ENCODE measurements at regions not wholly inside any gene's neighbourhood (a gene's known extent, or its start where the extent isn't known, plus 50 kb on each side); places are given as distances from the start of the nearest gene placed in this dataset.
"Not testable (repeated sequence)": the region's sequence is repeated elsewhere in the genome, so short reads cannot be mapped to it uniquely, and the experiment has no call there.

- DNase-seq (no peak), ATAC-seq (replicated peaks in 1 of 4) (no peak)
- Mint-ChIP-seq H3K27me3 (peaks cover 0 to 7% of the 10 kb centered on the region in 2 donors), H3K9me3 (no peaks in the 10 kb centered on the region), H3K36me3 (no peaks in the 10 kb centered on the region), H3K27ac (no peak overlapping the region), H3K4me1 (no peaks in the 10 kb centered on the region), H3K4me3 (no peak overlapping the region)
- no peak overlapping the region for H3K4me3 ChIP-seq (ENCODE audit: control insufficient read depth in 1 of 2, extremely low read depth in 1 of 2, low read length in 1 of 2)
- WGBS (ENCODE audit: insufficient coverage), result no CpG with 5 or more reads among the region's 1 CpG
- H3K9me3 ChIP-seq, result no peaks in the 10 kb centered on the region
- H3K36me3 ChIP-seq (ENCODE audit: control insufficient read depth in 2 of 2, extremely low read depth in 1 of 2, insufficient read depth in 1 of 2, low read length in 1 of 2), result no peaks in the 10 kb centered on the region
- POLR2A ChIA-PET, result no interaction called here
- H3K27me3 ChIP-seq (replicated peaks in 1 of 2; ENCODE audit: control insufficient read depth in 2 of 2, extremely low read depth in 1 of 2, insufficient read depth in 2 of 2, low read length in 1 of 2), result no peaks in the 10 kb centered on the region
- no peak overlapping the region for H3K27ac ChIP-seq (ENCODE audit: low read length)
- CTCF ChIA-PET, result no interaction called here
- no peaks in the 10 kb centered on the region for H3K4me1 ChIP-seq (ENCODE audit: control insufficient read depth in 1 of 2, extremely low read depth in 1 of 2, insufficient read depth in 2 of 2, low read length in 2 of 2)
These were observed 58.4 kb upstream of the VCAM1 start for GRCh38 chr1:100661176-100661575.

- CTCF ChIA-PET; DNase-seq; H3K27me3 ChIP-seq (replicated peaks in 1 of 2; ENCODE audit: control insufficient read depth in 2 of 2, extremely low read depth in 1 of 2, insufficient read depth in 2 of 2, low read length in 1 of 2); ATAC-seq (replicated peaks in 1 of 4); H3K4me1 ChIP-seq (ENCODE audit: control insufficient read depth in 1 of 2, extremely low read depth in 1 of 2, insufficient read depth in 2 of 2, low read length in 2 of 2); H3K4me1 Mint-ChIP-seq; POLR2A ChIA-PET; H3K9me3 ChIP-seq; H3K9me3 Mint-ChIP-seq; H3K4me3 Mint-ChIP-seq; H3K27ac Mint-ChIP-seq; H3K36me3 ChIP-seq (ENCODE audit: control insufficient read depth in 2 of 2, extremely low read depth in 1 of 2, insufficient read depth in 1 of 2, low read length in 1 of 2); H3K4me3 ChIP-seq (ENCODE audit: control insufficient read depth in 1 of 2, extremely low read depth in 1 of 2, low read length in 1 of 2); H3K36me3 Mint-ChIP-seq; H3K27ac ChIP-seq (ENCODE audit: low read length): not testable (repeated sequence)
- H3K27me3 Mint-ChIP-seq, result peaks cover 0 to 10% of the 10 kb centered on the region in 2 donors
- 69% methylated on average over 3 of the region's 7 CpGs for WGBS (ENCODE audit: insufficient coverage)
These were observed 51.0 kb upstream of the VCAM1 start for GRCh38 chr1:100668494-100668893.

Data from T-cell (primary cell).